GM10248 (cell line): ENCODE measurements at regions not wholly inside any gene's neighbourhood (a gene's known extent, or its start where the extent isn't known, plus 50 kb on each side); places are given as distances from the start of the nearest gene placed in this dataset.
"Not testable (repeated sequence)": the region's sequence is repeated elsewhere in the genome, so short reads cannot be mapped to it uniquely, and the experiment has no call there.

Source experiments
- CTCF ChIA-PET: fragments of 300-600 bp; sonication (Branson Sonifier 250); formaldehyde crosslinking; extraction: SDS; loops from one replicate; lab custom pipeline; 2021; ENCODE audit warnings: antibody characterized with exemption; lab: Yijun Ruan, JAX
- POLR2A ChIA-PET: fragments of 350-650 bp; sonication (Branson Sonifier 250); formaldehyde crosslinking; extraction: SDS; loops from one replicate; lab custom pipeline; 2020; ENCODE audit warnings: antibody characterized with exemption; lab: Yijun Ruan, JAX
- DNase-seq: peaks from one replicate; pipeline ENCODE4 v3.0.0; 2012; ENCODE audit errors: extremely low spot score
- CTCF ChIP-seq: IDR thresholded peaks from 2 replicates; pipeline ENCODE4 v1.5.1; 2012; ENCODE audit warnings: mild to moderate bottlenecking, low read depth; ENCODE audit errors: extremely low read depth, missing control alignments, control extremely low read depth

- no peak for TF ChIP-seq CTCF
- no peak for DNase-seq
- POLR2A ChIA-PET, result no interaction called here
- CTCF ChIA-PET, result no interaction called here
Observed at GRCh38 chr3:98697225-98697624, 65.9 kb upstream of the ST3GAL6 start.

- ChIA-PET POLR2A (interaction anchor here (0.6 kb wide), 1 partner anchor 27 kb away, joined by 5 read pairs; no protein-coding TSS in a partner anchor), CTCF (no interaction called here)
- TF ChIP-seq CTCF, result no peak
Observed at GRCh38 chr3:98699132-98699531, 64.0 kb upstream of the ST3GAL6 start.

GRCh38 chr3:98701071-98701675 is 62.0 kb upstream of the ST3GAL6 start:
- no peak for DNase-seq
- ChIA-PET CTCF (interaction anchor here (1.0 kb wide), 1 partner anchor 8 kb away, joined by 4 read pairs; no protein-coding TSS in a partner anchor), POLR2A (no interaction called here)
- TF ChIP-seq CTCF, result no peak

More at GRCh38 chr3:98699132-98699531, 64.0 kb upstream of the ST3GAL6 start:
- DNase-seq, result no peak

DNA sequence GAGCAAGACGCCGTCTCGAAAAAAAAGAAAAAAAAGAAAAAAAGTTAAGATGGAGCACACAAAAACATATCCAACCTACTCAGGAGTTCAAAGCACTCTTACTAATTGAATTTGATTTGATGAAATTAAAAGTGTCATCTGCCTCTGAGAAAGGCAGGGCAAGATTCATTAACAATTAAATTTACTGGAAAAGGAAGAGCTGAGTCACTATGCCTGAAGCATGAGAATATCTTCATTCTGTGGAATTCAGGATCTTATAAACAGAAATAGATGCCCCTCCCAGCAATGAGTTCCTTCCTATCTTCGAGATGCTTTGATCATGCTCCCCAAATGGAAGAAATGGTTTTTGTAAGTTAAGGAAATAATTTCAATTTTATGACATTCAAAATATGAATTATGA is 61.0 kb upstream of the ST3GAL6 start:
- TF ChIP-seq CTCF, result no peak
- no peak for DNase-seq
- CTCF ChIA-PET, result interaction anchor here (1.0 kb wide), 1 partner anchor 45 kb away, joined by 3 read pairs; no protein-coding TSS in a partner anchor
- POLR2A ChIA-PET, result no interaction called here

DNA sequence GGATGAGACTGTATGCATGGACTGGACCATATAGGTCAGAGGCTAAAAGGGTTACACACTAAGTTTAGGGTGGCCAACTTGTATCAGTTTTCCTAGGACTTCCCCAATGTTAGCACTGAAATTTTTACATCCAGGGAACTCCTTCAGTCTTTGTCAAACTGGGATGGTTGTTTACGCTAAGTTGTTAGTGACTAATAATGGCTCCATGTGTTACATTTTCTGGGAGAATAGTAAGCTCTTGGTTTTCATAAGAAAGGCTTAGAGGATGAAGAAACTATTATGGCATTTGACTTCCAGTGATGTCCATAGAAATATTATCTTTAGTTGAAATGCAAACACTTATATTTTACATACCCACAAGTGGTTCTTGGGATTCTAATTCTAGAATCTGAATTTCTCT is 57.9 kb upstream of the ST3GAL6 start:
- ChIA-PET POLR2A (no interaction called here), CTCF (interaction anchor here (0.7 to 1.7 kb wide), 4 partner anchors 17 to 108 kb away, joined by 3 to 7 read pairs (median 4); no protein-coding TSS in a partner anchor)
- TF ChIP-seq CTCF, result no peak
- no peak for DNase-seq

- ChIA-PET CTCF (interaction anchor here (1.0 to 1.7 kb wide), 2 partner anchors 17 to 102 kb away, joined by 3 to 7 read pairs; no protein-coding TSS in a partner anchor), POLR2A (no interaction called here)
- TF ChIP-seq CTCF, result no peak
- no peak for DNase-seq
Observed at GRCh38 chr3:98705694-98706093, 57.4 kb upstream of the ST3GAL6 start.

DNA sequence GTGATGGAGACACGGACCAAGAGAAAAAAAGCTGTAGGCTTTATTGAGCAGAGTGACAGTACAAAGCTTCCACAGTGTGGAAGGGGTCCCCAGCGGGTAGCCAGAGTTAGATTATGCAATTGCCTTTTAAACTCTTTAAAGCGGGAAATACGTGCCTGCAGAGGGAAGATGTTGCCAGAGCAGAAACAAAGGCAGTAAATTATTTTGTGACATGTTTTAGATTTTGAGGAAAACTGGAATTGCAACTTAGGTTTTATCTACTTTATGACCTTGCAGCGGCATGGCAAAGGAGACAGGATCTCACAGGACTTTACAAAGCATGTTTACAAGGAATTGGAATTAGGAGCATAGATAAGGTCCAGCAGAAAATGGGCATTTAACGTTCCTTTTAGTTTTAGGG is 54.5 kb upstream of the ST3GAL6 start:
- DNase-seq, POLR2A ChIA-PET: not testable (repeated sequence)
- CTCF ChIA-PET, result interaction anchor here (1.6 kb wide), 1 partner anchor 8 kb away, joined by 4 read pairs; no protein-coding TSS in a partner anchor
